B cell (primary cell): ENCODE measurements at regions not wholly inside any gene's neighbourhood (a gene's known extent, or its start where the extent isn't known, plus 50 kb on each side); places are given as distances from the start of the nearest gene placed in this dataset.
"Not testable (repeated sequence)": the region's sequence is repeated elsewhere in the genome, so short reads cannot be mapped to it uniquely, and the experiment has no call there.

Experiments
- ATAC-seq: fragments of 200-7000 bp; cut with Tn5 transposase; one replicate; pipeline ENCODE4 v1.10.0; 2021; ENCODE audit warnings: low read depth, mild to moderate bottlenecking, moderate number of reproducible peaks, moderate library complexity
- CTCF ChIA-PET: fragments of 350-600 bp; sonication (Branson Sonifier 250); formaldehyde crosslinking; loops from one replicate; lab custom pipeline; 2021; ENCODE audit warnings: antibody characterized with exemption, inconsistent platforms; lab: Charles Lee
- POLR2A ChIA-PET: fragments of 350-600 bp; sonication (Branson Sonifier 250); formaldehyde crosslinking; loops from one replicate; lab custom pipeline; 2021; ENCODE audit warnings: antibody characterized with exemption; lab: Charles Lee
- DNase-seq: peaks from one replicate; pipeline ENCODE4 v3.0.0; 2013
- H2AFZ ChIP-seq: 2 replicates; pipeline ENCODE4 v1.6.1; 2012; ENCODE audit warnings: mild to moderate bottlenecking, low read depth, low read length; ENCODE audit not compliant: insufficient read depth, poor library complexity, severe bottlenecking
- H3K27ac ChIP-seq, 2 donors: 1 replicate in 1 of 2; 2 replicates in 1 of 2; pipeline ENCODE4 v1.5.1; 2012 to 2013; ENCODE audit warnings: low read length in 2 of 2, mild to moderate bottlenecking in 2 of 2, moderate library complexity in 1 of 2
- H3K27me3 ChIP-seq, 4 experiments: fragments of 200-600 bp in 1 of 4; sonication (generic) in 1 of 4; replicated peaks in 1 of 4; 1 replicate in 2 of 4; 2 replicates in 2 of 4; pipeline versions ENCODE4 v1.6.1 to v1.7.0; 2013 to 2016; ENCODE audit warnings: low read length in 3 of 4, mild to moderate bottlenecking in 2 of 4, mixed read lengths in 1 of 4, moderate library complexity in 1 of 4; ENCODE audit not compliant: insufficient read depth in 4 of 4, control insufficient read depth in 3 of 4; ENCODE audit errors: control extremely low read depth in 1 of 4
- H3K36me3 ChIP-seq, 2 experiments: replicated peaks in 1 of 2; 1 replicate in 1 of 2; 2 replicates in 1 of 2; pipeline versions ENCODE4 v1.6.1 to v1.7.1; 2013; ENCODE audit warnings: low read length in 1 of 2; ENCODE audit not compliant: insufficient read depth in 2 of 2, control insufficient read depth in 1 of 2; ENCODE audit errors: control extremely low read depth in 1 of 2, extremely low read depth in 1 of 2
- H3K4me1 ChIP-seq, 2 donors: fragments of 200-600 bp in 1 of 2; sonication (generic) in 1 of 2; 1 replicate in 1 of 2; 2 replicates in 1 of 2; pipeline versions ENCODE4 v1.5.1 to v1.6.1; 2013 to 2017; ENCODE audit warnings: low read length in 2 of 2; ENCODE audit not compliant: control insufficient read depth in 2 of 2, insufficient read depth in 2 of 2
- H3K4me2 ChIP-seq: replicated peaks from 2 replicates; pipeline ENCODE3; 2012; ENCODE audit warnings: mild to moderate bottlenecking, low read depth, low read length; ENCODE audit not compliant: poor library complexity, severe bottlenecking
- H3K4me3 ChIP-seq, 5 experiments: fragments of 200-600 bp in 1 of 5; sonication (generic) in 1 of 5; 1 replicate in 3 of 5; 2 replicates in 2 of 5; pipeline versions ENCODE4 v1.5.1 to v1.7.0; 2011 to 2016; ENCODE audit warnings: low read length in 4 of 5, mild to moderate bottlenecking in 4 of 5, low read depth in 2 of 5, control low read depth in 1 of 5, moderate library complexity in 1 of 5; ENCODE audit not compliant: insufficient read depth in 1 of 5; ENCODE audit errors: control extremely low read depth in 1 of 5, extremely low read depth in 1 of 5
- H3K79me2 ChIP-seq: fragments of 200-600 bp; sonication (generic); one replicate; pipeline ENCODE4 v1.6.0; 2016; ENCODE audit warnings: low read length; ENCODE audit not compliant: control insufficient read depth, insufficient read depth
- H3K9ac ChIP-seq: fragments of 200-600 bp; sonication (generic); 2 replicates; pipeline ENCODE4 v1.6.1; 2017; ENCODE audit warnings: mild to moderate bottlenecking, low read length, moderate library complexity
- H3K9me3 ChIP-seq, 3 donors: one replicate each; pipeline versions ENCODE4 v1.6.1 to v1.7.1; 2013; ENCODE audit warnings: low read length in 2 of 3; ENCODE audit not compliant: control insufficient read depth in 2 of 3, insufficient read depth in 1 of 3; ENCODE audit errors: control extremely low read depth in 1 of 3
- H4K20me1 ChIP-seq: 2 replicates; pipeline ENCODE4 v1.6.0; 2012; ENCODE audit warnings: mild to moderate bottlenecking, low read length; ENCODE audit not compliant: insufficient read depth, control insufficient read depth, poor library complexity, severe bottlenecking
- H3K27ac Mint-ChIP-seq: one replicate; pipeline ENCODE4 v1.8.0; 2021; ENCODE audit warnings: mixed read lengths
- H3K27me3 Mint-ChIP-seq: one replicate; pipeline ENCODE4 v1.8.0; 2021; ENCODE audit warnings: mixed read lengths
- H3K4me1 Mint-ChIP-seq: one replicate; pipeline ENCODE4 v1.8.0; 2021; ENCODE audit warnings: mixed read lengths
- H3K4me3 Mint-ChIP-seq: one replicate; pipeline ENCODE4 v1.8.0; 2021; ENCODE audit warnings: mixed read lengths
- H3K9me3 Mint-ChIP-seq: one replicate; pipeline ENCODE4 v1.8.0; 2022; ENCODE audit warnings: mixed read lengths; ENCODE audit not compliant: insufficient read depth
- EZH2 ChIP-seq: IDR thresholded peaks from 2 replicates; pipeline ENCODE4 v1.6.1; 2012; ENCODE audit warnings: borderline replicate concordance, low read depth, mild to moderate bottlenecking, moderate library complexity, low read length; ENCODE audit not compliant: insufficient read depth, poor library complexity, severe bottlenecking
- WGBS: methylation state at CpG from one replicate; pipeline ENCODE4 v1.1.5; 2013; ENCODE audit warnings: missing lambda C conversion rate; ENCODE audit not compliant: insufficient coverage; 5-methylcytosine and 5-hydroxymethylcytosine counted together
- intact Hi-C: fragments of 100-400 bp; cut with micrococcal nuclease; formaldehyde crosslinking; loops from one replicate; pipeline ENCODE4 v1.10.0; 2022
- TF ChIP-seq, protein P1 (sequence below): fragments of 200-600 bp; IDR thresholded peaks from one replicate; pipeline ENCODE4 v1.8.0; 2022; ENCODE audit warnings: antibody characterized with exemption, mild to moderate bottlenecking

DNA sequence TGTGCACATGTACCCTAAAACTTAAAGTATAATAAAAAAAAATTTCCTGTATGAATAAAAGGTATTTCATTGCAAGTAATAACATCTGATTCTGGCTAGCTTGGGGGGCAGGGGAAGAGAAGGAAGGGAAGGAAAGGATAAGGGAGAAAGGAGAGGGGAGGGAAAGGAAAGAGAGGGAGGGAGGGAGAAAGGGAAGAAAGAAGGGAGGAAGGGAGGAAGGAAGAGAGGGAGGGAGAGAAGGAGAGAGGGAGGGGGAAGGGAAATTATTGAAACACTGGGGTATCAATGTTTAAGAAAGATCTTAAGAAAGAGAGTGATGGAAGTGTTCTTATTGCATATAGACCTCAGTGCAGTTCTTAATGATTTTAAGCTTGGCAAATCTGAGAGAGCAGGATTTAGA, 129.8 kb upstream of the ZNF366 start:
- H3K9me3 Mint-ChIP-seq = no peaks in the 10 kb centered on the region
- no peak overlapping the region for H3K4me3 ChIP-seq
- ChIA-PET POLR2A (no interaction called here), CTCF (no interaction called here)
- H3K36me3 ChIP-seq = no peaks in the 10 kb centered on the region
- no peaks in the 10 kb centered on the region for H3K79me2 ChIP-seq
- no peak overlapping the region for H3K9ac ChIP-seq
- H3K4me1 ChIP-seq = no peaks in the 10 kb centered on the region
- DNase-seq = no peak
- H3K27ac ChIP-seq = no peak overlapping the region
- H3K9me3 ChIP-seq = no peaks in the 10 kb centered on the region
- intact Hi-C loops = no loop called here
- H3K27ac Mint-ChIP-seq = no peak overlapping the region
- H3K4me1 Mint-ChIP-seq = no peaks in the 10 kb centered on the region
- no peak overlapping the region for H2AFZ ChIP-seq
- H3K4me2 ChIP-seq = no peak overlapping the region
- H3K27me3 ChIP-seq = peaks cover 0 to 7% (median 0%) of the 10 kb centered on the region in 4 experiments
- peaks cover 7% of the 10 kb centered on the region for H3K27me3 Mint-ChIP-seq
- TF ChIP-seq, protein P1, sequence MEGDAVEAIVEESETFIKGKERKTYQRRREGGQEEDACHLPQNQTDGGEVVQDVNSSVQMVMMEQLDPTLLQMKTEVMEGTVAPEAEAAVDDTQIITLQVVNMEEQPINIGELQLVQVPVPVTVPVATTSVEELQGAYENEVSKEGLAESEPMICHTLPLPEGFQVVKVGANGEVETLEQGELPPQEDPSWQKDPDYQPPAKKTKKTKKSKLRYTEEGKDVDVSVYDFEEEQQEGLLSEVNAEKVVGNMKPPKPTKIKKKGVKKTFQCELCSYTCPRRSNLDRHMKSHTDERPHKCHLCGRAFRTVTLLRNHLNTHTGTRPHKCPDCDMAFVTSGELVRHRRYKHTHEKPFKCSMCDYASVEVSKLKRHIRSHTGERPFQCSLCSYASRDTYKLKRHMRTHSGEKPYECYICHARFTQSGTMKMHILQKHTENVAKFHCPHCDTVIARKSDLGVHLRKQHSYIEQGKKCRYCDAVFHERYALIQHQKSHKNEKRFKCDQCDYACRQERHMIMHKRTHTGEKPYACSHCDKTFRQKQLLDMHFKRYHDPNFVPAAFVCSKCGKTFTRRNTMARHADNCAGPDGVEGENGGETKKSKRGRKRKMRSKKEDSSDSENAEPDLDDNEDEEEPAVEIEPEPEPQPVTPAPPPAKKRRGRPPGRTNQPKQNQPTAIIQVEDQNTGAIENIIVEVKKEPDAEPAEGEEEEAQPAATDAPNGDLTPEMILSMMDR = no peak
- TF ChIP-seq EZH2 = no peak
- no peaks in the 10 kb centered on the region for H4K20me1 ChIP-seq
- no peak for ATAC-seq
- no peak overlapping the region for H3K4me3 Mint-ChIP-seq

DNA sequence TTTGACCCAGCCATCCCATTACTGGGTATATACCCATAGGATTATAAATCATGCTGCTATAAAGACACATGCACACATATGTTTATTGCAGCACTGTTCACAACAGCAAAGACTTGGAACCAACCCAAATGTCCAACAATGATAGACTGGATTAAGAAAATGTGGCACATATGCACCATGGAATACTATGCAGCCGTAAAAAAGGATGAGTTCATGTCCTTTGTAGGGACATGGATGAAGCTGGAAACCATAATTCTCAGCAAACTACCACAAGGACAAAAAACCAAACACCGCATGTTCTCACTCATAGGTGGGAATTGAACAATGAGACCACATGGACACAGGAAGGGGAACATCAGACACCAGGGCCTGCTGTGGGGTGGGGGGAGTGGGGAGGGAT, 129.4 kb upstream of the ZNF366 start:
- H3K79me2 ChIP-seq, H3K27ac ChIP-seq, H3K27me3 Mint-ChIP-seq, H3K27me3 ChIP-seq, H3K4me1 ChIP-seq, H2AFZ ChIP-seq, ATAC-seq, CTCF ChIA-PET, H3K36me3 ChIP-seq, H3K9ac ChIP-seq, H3K9me3 Mint-ChIP-seq, H3K4me1 Mint-ChIP-seq, H3K27ac Mint-ChIP-seq, H3K4me3 ChIP-seq, intact Hi-C loops, POLR2A ChIA-PET, H3K9me3 ChIP-seq, DNase-seq, H3K4me3 Mint-ChIP-seq, H4K20me1 ChIP-seq, H3K4me2 ChIP-seq: not testable (repeated sequence)
- WGBS = no CpG with 5 or more reads among the region's 2 CpGs
